NOMO-1 (cell line): ENCODE measurements at regions not wholly inside any gene's neighbourhood (a gene's known extent, or its start where the extent isn't known, plus 50 kb on each side); places are given as distances from the start of the nearest gene placed in this dataset.
"Not testable (repeated sequence)": the region's sequence is repeated elsewhere in the genome, so short reads cannot be mapped to it uniquely, and the experiment has no call there.

Experiments used
- DNase-seq, 2 experiments: peaks; one replicate each; lab custom pipeline; 2025; ENCODE audit not compliant: unreplicated experiment in 2 of 2; lab: John Stamatoyannopoulos, UW

DNA sequence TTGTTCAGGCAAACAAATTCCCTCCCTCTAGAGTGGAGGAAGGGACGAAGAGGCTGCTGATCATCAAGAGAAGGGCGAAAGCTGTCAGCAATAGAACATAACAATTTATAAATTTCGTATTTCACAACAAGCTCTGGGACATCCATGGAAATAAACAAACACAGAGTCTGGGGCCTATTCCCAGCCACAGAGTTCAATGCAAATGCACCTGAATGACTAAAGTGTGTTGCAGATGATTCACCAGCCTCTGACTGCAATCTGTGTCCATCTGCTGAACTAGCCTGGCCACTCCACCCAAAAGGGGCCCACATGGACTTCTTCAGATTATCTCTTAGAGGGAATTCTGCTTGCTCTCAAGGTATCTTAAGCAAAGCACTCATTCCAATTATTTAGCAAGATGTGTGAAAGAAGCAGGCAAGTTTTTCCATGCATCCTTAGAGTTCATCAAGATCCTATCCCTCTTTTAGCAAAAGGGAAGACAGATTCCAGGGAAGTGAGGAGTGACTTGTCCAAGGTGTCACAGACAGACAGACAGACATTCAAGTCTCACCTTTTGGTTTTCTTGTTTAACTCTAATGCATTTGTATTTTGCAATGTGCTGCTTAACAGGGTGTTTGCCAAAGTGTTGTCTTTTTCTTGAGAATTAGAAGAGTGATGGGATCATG lies 307.8 kb upstream of the PAPPA start:
- no peak for DNase-seq

DNA sequence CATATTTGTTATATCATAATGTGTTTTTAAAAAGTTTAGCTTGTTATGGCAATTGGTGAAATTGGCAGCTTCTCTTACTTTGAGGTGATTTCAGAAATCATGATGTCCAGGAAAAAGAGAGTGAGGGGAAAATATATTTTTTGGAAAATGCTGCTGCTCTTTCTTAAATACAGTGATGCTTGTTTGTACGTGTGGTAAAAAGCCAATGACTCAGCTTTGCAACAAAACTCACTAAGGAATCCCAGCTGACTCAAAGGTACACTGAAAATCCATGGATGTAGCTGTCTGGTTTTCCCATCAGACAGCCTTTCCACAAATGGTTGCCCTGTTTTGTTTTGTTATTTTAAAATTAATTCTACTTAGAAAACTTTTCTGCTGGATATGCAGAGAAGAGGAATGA lies 306.4 kb upstream of the PAPPA start:
- no peak for DNase-seq

DNA sequence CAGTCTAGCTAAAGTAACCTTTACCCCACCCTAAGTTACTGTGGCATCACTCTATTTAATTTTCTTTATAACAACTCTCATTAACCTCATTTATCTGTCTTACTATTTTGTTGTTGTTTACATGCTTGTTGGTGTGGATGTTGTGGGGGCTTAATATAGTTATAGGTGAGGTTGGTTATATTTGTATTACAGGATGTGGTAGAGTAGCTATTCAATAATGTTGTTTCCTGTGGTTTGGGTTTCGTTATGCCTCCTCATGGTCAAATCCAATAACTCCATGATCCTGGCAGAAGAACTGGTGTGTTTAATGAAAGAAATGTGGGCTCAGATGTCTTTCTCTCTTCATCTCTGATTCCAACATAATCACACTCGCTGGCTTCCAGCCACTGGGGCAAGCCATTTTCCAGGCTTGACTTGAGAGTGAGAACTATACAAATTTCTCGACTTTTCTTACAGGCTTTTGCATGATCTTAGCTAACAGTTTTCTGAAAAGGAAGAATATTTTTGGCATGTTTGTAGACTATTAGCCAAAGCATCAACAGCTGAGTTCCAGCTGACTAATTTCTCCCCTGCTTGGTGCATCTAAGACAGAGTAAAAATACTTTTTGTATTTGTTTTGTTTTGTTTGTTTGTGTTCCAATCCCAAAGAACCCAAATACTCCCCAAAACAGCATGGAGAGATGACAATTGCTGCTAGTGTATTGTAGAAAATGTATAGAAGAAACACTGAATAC lies 303.7 kb upstream of the PAPPA start:
- no peak for DNase-seq

DNA sequence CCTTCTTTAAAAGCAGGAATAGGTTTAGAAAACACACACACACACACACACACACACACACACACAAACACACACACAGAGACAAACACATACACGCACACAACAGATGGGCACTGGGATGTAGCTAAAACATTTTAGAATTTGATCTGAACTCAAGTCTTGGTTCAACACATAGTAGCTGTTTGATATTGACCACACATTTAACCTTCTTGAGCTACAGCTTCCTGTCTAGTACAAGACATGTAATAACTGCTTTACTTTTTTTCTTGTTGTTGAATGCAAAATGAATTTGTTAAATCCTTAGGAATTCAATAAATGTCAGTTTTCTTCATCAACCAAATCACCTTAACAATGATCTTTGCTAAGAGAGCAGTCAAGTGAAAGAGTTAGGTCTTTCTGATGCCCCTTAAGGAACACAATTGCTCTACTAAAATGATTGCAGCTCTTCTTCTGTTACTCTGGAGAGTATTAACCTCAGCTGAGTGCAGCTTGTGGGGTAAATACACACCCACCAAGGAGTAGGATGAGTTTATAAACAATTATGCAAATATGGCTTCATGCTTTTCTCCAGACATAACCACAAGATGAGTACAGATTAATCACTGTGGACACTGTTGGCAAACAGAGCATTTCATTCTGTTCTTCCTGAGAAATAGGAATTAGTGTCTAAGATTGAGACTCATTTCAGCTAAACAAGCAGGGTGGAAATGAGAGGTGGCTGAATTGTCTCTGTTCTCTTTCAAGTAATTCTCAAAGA lies 302.9 kb upstream of the PAPPA start:
- no peak for DNase-seq

DNA sequence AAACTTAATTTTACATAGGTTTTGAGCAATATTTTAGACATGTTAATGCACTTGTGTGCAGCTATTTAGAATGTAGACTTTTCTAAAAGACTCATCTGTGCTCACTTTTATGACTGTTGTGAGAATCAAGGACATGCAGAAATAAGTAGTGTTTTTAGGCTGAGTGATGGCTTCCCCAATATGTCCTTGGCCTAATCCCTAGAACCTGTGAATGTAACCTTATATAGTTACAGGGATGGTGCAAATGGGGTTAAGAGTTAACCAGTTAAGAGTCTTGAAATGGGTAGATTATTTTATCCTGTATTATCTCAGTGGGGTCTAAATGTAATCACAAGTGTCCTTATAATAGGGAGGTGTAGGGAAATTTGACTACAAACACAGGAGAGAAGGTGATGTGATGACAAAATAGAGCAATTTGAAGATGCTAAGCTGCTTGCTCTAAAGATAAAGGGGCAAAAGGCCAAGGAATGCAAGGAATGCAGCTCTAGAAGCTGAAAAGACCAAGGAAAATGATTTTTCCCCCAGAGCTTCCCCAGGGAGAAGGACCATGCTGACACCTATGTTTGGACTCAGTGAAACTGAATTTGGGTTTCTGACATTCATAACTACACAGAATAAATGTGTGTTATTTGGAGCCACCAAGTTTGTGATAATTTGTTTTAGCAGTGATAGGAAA lies 298.0 kb upstream of the PAPPA start:
- DNase-seq = no peak

DNA sequence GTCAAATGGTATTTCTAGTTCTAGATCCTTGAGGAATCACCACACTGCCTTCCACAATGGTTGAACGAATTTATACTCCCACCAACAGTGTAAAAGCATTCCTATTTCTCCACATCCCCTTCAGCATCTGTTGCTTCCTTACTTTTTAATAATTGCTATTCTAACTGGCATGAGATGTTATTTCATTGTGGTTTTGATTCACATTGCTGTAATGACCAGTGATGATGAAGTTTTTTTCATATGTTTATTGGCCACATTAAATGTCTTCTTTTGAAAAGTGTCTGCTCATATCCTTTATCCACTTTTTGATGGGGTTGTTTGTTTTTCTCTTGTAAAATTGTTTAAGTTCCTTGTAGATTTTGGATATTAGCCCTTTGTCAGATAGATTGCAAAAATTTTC lies 295.2 kb upstream of the PAPPA start:
- DNase-seq = not testable (repeated sequence)

DNA sequence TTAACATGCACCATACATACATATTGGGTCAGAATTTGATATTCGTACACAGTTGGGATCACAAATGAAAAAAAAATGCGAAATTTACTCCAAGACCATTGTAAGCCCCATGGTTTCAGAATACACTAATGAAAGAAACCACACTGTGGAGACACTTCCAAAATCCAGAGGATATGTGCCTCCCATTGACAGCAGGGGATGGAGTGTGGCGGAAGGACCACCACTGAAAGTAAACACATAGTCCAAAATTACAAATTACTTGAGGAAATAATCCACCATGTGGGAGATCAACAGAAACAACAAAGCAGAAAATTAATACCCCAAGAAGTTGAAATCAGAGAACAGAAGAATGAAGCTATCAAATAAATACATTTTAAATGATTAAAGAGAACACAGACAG lies 291.6 kb upstream of the PAPPA start:
- DNase-seq = no peak

DNA sequence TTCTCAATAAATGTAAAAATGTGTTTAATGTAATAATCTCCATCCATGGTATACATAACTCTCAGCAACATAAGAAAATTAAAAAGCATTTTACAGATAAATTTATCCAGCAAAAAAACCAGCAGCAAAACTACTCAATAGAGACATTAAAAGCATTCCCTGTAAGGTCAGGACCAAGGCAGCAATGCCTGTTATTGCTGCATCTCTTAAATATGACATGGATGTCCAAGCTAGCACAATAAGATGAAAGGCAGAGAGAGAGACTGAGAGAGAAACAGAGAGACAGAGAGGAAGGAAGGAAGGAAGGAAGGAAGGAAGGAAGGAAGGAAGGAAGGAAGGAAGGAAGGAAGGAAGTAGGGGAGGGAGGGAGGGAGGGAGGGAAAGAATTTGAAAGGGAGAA lies 289.0 kb upstream of the PAPPA start:
- DNase-seq = no peak

DNA sequence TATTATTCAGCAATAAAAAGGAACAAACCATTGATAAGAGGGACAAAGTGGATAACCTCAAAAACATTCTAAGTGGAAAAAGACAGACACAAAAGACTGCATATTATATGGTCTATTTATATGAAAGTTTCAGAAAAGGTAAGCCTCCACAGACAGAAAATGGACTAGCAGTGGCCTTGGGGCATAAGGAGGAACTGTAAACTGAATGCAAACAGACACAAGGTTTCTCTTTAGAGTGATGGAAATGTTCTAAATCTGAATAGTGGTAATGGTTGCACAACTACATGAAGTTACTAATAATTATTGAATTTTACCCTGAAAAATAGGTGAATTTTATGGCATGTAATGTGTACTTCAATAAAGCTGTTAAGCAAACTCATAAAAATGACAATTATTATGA lies 286.3 kb upstream of the PAPPA start:
- no peak for DNase-seq

DNA sequence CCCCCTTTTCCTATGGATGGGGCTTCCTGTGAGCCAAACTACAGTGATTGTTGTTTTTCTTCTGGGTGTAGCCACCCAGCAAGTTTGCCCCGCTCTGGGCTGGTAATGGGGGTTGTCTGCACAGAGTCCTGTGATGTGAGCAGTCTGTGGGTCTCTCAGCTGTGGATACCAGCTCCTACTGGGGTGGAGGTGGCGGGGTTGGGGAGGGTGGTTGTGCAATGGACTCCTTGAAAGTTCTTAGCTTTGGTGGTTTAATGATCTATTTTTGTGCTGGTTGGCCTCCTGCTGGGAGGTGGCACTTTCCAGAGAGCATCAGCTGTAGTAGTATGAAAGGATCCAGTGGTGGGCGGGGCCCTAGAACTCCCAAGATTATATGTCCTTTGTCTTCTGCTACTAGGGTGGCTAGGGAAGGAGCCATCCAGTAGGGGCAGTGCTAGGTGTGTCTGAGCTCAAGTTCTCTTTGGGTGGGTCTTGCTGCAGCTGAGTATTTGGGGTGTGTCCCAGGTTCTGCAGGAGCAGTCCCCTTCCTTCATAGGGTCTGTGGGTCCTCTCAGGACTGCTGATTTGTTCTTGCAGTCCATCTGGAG lies 275.6 kb upstream of the PAPPA start:
- DNase-seq = no peak

DNA sequence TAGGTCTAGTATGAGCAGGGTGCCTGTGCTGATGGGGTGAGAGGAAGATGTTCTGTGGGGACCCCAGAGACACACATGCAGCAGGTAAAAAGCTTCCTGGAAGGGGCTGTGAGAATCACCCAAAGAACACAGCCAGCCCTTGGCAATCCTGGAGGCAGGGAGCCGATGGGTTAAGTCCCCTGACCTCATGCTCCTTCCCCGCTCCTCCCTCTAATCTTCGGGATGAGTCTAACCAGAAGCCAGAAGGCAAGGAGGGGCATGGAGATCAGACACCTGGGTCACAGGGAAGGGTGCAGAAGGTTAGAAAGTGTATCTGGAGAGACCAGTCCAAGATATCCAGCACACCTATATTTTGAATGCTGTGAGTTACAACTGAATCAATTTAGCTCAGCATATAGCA lies 274.1 kb upstream of the PAPPA start:
- DNase-seq = no peak

DNA sequence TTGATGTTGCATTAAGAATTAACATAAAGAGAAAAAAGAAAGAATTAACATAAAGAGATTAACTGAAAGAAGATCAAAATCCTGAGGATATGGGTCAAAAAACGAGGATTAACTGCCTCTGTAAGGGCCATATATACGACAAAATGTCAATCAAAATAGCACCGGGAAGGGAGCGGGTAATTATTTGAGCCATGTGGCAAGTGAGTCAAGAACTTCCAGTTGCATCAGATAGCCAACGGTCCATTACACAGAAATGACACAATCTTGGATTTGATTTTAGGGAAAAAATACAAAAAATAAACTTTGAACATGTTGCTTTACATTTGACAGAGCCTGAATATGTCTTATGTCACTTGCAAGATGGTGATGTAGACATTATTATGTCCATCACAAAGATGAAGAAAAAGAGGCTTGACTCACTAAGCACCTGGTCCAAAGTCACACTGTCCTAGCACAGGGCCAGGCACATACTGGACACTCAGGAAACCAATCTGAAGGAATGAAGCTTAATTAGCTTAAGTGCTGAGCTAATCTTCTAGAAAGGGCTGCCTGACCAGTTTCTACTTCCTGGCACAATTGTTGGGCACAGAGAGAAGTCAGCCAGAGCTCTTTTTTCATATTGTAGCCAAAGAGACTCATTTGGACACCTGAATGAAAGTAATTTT lies 273.2 kb upstream of the PAPPA start:
- no peak for DNase-seq

DNA sequence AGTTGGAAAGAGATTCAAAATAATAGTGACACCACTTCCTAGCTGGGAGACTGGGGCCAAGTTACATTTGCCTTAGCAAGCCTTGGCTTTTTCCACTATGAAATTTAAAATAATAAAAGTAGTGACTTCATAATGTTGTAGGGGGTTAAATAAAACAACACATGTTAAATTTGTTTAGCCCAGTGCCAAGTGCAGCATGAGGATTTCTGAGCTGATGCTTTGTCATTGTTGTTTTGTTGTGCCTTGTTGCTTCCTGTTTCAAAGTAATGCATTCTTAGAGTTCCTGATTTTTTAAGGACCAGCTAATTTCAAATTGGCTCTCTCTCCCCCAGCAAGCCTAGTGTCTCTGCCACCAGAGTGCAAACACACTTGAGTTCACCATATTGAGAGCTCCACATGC lies 270.7 kb upstream of the PAPPA start:
- no peak for DNase-seq

DNA sequence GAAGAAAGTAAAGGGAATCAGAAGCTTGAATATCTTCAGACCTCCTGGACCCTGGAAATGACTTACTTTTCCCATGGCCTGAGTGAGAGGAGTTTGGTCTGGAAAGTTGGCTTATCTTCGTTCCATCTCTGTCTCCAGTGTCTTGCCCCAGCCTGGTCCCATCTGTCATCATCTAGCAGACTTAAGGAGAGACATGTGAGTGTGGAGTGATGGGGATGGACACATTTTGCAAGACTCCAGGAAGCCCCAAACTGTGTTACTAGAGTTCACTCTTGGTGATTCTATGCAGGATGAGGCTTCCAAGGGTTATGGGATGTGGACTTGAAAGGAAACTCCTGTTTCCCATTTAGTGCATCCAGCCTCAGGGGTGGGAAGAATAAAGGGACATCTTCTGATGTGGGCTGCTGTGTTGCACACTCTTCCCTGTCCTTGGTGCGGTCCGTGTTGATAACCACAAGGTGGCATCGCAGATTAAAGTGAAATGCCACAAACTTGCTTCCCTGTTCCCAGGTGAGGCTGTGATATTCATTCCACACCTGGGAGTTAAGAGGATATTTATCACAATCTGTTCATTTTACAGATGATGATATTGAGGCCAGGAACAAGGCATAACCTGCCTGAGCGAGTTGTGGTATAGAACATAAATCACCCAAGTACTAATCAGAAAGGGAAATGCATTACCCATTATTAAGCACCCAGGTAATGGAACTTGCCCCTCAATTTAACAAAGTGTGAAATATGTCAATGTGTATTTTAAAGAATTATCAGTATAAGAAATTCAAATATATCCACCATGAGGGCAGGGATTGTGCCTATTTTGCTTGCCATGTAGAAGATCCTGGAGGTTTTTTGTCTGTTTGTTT lies 269.9 kb upstream of the PAPPA start:
- DNase-seq = no peak

DNA sequence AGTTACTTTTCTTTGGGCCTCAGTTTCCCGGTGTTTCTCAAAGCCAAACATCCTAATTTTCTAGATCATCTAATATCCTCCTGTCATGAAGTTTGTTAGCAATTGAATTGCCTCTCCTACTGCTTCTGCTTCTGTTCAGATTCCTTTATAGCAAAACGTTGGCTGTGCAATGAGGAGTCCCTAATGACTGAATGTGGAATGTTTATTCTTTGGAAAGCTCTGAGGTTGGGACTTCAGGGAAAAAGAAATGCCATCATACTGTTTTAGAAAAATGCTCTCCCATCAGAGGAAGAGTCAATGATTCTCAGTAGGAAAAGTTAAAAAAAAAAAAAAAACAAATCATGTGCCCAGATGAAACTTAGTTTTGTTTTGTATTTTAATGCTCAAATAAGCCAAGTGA lies 268.7 kb upstream of the PAPPA start:
- DNase-seq = no peak

DNA sequence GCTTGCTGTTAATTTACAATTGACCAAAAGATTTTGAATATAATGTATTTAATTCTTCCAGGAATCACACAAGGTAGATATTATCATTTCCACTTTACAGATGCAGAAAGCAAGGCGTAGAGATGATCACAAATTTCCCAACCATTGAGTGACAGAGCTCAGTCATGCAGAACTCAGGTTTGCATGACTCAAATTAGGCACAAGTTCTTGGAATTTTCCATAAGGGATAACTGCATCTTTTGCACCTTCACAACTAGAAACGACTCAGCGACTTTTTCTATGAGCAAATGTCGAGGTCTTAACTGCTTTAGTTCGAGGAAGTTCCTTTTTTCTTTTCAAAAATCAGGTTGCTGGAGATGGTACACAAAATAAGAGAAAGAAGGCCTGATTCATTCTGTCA lies 265.5 kb upstream of the PAPPA start:
- DNase-seq = no peak

DNA sequence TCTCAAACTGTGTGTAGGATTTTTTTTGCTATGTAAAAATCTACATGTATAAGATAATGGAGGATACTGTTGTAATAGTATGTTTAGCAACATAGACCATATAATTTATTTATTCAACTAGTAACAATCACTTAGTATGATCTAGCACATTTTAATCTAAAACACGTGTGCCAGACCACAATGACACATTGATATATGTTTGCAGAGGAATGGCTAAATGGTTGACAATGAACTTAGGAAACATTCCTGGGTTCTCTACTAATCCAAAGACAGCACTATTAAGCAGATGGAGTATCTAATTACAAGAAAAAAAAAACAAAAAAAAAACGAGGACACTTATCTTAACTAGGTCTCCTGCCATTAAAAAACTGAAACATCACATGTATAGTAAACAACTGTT lies 261.7 kb upstream of the PAPPA start:
- no peak for DNase-seq

DNA sequence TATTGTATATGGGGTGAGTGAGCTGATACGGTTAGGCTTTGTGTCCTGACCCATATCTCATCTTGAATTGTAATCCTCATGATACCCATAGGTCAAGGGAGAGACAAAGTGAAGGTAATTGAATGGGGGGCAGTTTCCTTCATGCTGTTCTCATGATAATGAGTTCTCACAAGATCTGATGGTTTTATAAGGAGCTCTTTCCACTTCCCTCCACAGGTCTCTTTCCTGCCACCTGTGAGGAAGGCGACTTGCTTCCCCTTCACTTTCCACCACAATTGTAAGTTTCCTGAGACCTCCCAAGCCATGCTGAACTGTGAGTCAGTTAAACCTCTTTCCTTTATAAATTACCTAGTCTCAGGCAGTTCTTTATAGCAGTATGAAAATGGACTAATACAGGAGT lies 255.1 kb upstream of the PAPPA start:
- not testable (repeated sequence) for DNase-seq

DNA sequence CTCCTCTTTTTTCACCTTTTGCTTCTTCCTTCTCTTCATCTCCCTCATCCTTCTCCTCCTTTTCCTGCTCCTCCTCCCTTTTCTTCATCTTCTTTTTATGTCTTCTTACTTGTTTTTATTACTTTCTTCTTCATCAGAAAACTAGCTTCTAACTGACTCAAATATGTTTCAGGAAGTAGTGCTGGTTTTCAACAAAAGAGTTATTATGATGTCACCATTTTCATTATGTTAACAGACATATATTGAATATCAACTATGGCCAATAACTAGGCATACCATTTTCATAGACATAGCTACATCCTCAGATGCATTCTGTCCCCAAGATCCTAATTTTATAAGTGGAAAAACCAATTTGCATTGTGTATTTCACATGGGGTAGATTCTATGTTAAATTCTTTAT lies 252.9 kb upstream of the PAPPA start:
- no peak for DNase-seq

DNA sequence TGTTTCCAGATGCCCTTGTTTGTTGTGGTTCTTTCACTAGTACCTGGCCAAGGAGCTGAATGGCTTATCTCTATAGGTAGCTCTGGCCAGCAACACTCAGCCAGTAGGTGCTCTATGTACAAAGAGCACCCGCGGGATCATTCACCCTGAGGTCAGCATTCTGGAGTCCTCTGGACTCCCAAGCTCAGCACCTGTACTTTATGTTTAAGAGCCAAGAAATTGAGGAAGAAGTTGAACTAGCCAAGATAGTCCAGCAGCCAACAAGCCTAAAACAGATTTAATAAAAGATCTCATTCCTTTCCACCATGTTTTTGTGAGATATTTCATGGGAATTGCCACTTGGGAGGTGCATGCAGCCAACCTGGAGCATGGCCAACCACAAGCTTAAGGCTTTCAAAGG lies 242.6 kb upstream of the PAPPA start:
- DNase-seq = no peak
